Epithelial cell of proximal tubule (primary cell): ENCODE measurements at regions not wholly inside any gene's neighbourhood (a gene's known extent, or its start where the extent isn't known, plus 50 kb on each side); places are given as distances from the start of the nearest gene placed in this dataset.

Source experiments
- DNase-seq: peaks from one replicate; pipeline ENCODE4 v3.0.0-alpha.2; 2011; ENCODE audit warnings: low read depth
- H3K4me3 ChIP-seq: 2 replicates; pipeline ENCODE4 v1.5.1; 2011; ENCODE audit warnings: low read depth, mild to moderate bottlenecking, low read length
- TF ChIP-seq, protein P1 (sequence below): conservative IDR thresholded peaks from 2 replicates; pipeline ENCODE4 v1.5.1; 2012; ENCODE audit warnings: low read depth, mild to moderate bottlenecking, low read length

DNA sequence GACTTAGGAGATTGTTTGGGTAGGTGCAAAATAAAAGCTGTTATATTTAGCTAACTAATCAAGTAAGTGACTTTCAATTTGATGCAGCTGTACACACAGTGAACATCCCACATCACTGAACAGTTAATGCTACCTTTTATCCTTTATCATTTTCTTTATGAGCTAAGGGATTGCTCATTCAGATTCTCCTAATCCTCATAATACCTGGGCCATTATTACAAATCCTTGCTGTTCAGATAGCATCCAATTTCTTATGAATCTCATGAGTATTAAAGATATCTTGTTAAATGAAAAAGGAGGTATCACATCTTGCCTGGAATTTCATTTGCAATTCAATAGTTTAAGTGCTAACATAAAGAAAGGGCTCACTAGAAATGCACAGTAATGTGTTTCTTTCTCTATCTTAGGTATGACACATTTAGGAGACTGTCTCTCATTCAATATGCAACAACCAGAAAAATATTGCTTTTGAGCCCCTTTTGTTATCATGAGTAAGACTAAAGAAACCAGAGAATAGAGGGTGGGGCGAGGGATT lies 918.5 kb downstream of the CBLN2 start:
- H3K4me3 ChIP-seq = no peak overlapping the region

DNA sequence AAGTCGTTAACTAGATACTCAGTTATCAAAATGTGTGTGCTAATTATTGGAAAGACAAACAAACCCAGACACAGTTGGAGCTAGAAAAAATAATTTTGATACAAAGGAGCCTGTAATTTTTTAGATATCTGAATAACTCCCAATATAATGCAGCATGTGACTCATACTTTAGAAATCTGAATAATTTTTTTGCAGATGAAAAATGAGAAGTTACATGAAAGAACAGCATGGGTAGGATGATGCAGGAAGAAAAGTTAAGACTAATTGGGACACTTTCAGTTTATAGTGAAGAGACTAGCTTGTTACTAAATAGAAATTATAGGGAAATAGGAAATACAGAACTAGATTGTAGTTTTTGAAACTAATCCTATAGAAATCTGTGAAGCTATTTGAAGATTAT lies 945.8 kb downstream of the CBLN2 start:
- DNase-seq = no peak
- no peak overlapping the region for H3K4me3 ChIP-seq
- TF ChIP-seq, protein P1, sequence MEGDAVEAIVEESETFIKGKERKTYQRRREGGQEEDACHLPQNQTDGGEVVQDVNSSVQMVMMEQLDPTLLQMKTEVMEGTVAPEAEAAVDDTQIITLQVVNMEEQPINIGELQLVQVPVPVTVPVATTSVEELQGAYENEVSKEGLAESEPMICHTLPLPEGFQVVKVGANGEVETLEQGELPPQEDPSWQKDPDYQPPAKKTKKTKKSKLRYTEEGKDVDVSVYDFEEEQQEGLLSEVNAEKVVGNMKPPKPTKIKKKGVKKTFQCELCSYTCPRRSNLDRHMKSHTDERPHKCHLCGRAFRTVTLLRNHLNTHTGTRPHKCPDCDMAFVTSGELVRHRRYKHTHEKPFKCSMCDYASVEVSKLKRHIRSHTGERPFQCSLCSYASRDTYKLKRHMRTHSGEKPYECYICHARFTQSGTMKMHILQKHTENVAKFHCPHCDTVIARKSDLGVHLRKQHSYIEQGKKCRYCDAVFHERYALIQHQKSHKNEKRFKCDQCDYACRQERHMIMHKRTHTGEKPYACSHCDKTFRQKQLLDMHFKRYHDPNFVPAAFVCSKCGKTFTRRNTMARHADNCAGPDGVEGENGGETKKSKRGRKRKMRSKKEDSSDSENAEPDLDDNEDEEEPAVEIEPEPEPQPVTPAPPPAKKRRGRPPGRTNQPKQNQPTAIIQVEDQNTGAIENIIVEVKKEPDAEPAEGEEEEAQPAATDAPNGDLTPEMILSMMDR = no peak

More for the DNA sequence above, 918.5 kb downstream of the CBLN2 start:
- TF ChIP-seq, protein P1 = no peak
- no peak for DNase-seq

DNA sequence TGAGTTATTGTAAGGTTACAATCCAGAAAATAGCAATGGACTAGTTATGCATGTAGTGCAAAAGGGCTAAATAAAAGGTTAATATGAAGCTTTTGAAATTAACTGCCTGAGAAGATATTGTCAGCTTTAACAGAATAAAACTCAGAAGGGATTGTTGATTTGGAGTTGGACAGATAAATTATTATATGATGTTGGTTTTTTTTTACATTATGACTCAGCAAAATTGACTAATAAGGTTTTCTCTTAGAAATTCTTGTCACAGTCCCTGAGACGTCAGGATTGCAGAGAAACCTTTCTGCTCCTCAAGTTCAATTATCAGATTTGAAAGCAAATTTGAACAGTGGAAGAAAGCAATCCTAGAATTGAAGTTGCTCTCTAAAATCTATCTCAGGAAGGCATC lies 946.9 kb downstream of the CBLN2 start:
- DNase-seq = no peak
- H3K4me3 ChIP-seq = no peak overlapping the region
- TF ChIP-seq, protein P1 = no peak

DNA sequence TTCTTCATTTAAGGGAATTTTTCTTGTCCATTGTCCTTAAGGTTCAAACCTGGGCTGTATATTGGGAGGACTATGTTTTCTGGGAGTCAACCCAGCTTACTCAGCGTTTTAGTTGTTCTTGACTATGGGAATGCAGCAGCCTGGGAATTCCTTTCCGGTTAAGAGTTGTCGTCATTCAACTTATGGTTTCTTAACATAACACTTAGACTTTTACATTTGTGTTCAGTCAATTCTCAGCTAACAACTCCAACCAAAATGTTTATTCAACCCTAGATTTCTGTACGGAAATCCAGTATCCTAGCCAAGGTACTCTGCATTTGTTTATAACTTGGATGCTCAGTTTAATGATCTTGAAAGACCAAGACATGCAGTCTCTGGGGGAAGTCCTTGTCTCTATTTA lies 960.9 kb downstream of the CBLN2 start:
- H3K4me3 ChIP-seq = no peak overlapping the region
- no peak for DNase-seq
- TF ChIP-seq, protein P1 = no peak

DNA sequence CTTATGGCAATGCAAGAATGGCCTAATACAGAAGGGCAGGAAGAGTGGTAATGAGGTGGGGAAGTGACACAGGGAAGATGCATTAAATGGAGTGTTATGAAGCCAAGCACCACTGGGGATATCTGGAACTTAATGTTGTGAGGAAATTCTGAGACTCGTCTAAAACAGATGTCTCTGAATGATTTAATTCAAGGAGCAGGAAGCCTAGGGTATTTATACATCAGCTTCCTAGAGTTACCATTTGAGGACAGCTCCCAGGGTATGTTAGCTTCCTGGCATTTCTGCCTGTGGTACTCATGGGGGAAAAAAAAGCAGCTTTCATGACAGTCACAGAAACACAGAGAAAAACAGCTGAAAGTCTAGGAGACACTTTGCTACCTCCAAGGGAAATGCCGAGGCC lies 989.5 kb downstream of the CBLN2 start:
- TF ChIP-seq, protein P1 = no peak
- H3K4me3 ChIP-seq = no peak overlapping the region
- no peak for DNase-seq

DNA sequence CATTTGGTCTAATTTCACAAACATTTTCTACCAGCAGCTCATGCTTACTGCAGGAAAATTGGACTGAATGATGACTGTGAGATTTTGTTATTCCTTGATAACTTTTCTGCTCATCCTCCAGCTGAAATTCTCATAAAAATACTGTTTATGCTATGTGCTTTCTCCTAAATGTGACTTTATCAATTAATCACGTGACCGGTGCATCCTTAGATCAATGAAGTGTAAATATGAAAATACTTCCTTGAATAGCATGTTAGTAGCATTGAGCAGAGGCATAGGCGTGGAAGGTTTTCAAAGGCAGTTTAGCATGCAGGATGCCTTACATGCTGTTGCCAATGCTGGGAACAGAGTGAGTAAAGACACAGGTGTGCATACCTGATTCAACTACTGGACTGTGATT lies 1002.5 kb downstream of the CBLN2 start:
- DNase-seq = no peak
- no peak overlapping the region for H3K4me3 ChIP-seq
- TF ChIP-seq, protein P1 = no peak

DNA sequence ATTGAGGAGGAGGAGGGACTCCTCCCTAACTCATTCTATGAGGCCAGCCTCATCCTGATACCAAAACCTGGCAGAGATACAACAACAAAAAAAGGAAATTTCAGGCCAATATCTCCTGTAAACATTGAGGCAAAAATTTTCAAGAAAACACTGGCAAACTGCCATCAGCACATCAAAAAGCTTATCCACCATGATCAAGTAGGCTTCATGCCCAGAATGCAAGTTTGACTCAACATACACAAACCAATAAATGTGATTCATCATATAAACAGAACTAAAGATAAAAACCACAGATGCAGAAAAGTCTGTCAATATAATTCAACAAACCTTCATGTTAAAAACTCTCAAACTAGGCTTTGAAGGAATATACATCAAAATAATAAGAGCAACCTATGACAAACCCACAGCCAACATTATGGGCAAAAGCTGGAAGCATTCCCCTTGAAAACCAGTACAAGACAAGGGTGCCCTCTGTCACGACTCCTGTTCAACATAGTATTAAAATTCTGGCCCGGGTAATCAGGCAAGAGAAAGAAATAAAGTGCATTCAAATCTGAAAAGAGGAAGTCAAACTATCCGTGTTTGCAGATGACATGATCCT lies 1014.3 kb downstream of the CBLN2 start:
- TF ChIP-seq, protein P1 = no peak
- H3K4me3 ChIP-seq = no peak overlapping the region
- no peak for DNase-seq
